Rectal smooth muscle tissue (tissue), 1 donor: ENCODE measurements at regions not wholly inside any gene's neighbourhood (a gene's known extent, or its start where the extent isn't known, plus 50 kb on each side); places are given as distances from the start of the nearest gene placed in this dataset.

Experiments
- H3K27ac ChIP-seq: one replicate; pipeline ENCODE4 v1.7.0; 2013; ENCODE audit warnings: low read depth, low read length, inconsistent platforms
- H3K27me3 ChIP-seq: one replicate; pipeline ENCODE4 v1.7.0; 2013; ENCODE audit warnings: low read length; ENCODE audit not compliant: control insufficient read depth, insufficient read depth
- H3K36me3 ChIP-seq: one replicate; pipeline ENCODE4 v1.7.0; 2013; ENCODE audit warnings: low read length; ENCODE audit not compliant: control insufficient read depth, insufficient read depth
- H3K4me1 ChIP-seq: one replicate; pipeline ENCODE4 v1.7.0; 2013; ENCODE audit warnings: low read length; ENCODE audit not compliant: control insufficient read depth, insufficient read depth
- H3K4me3 ChIP-seq: one replicate; pipeline ENCODE4 v1.7.0; 2013; ENCODE audit warnings: low read length
- H3K9ac ChIP-seq: one replicate; pipeline ENCODE4 v1.7.0; 2013; ENCODE audit warnings: low read length

GRCh38 chr2:12152888-12153287, 406.5 kb downstream of the LPIN1 start:
- Histone ChIP-seq H3K27ac (no peak overlapping the region), H3K9ac (no peak overlapping the region), H3K27me3 (no peaks in the 10 kb centered on the region), H3K4me1 (peaks cover 18% of the 10 kb centered on the region), H3K36me3 (no peaks in the 10 kb centered on the region), H3K4me3 (no peak overlapping the region)

GRCh38 chr2:12155303-12156051, 409.0 kb downstream of the LPIN1 start:
- Histone ChIP-seq H3K27ac (peak overlapping the region; percentile 30), H3K36me3 (no peaks in the 10 kb centered on the region), H3K4me1 (peaks cover 18% of the 10 kb centered on the region), H3K9ac (no peak overlapping the region), H3K27me3 (no peaks in the 10 kb centered on the region), H3K4me3 (no peak overlapping the region)

GRCh38 chr2:12156349-12156748, 409.9 kb downstream of the LPIN1 start:
- no peak overlapping the region for H3K27ac ChIP-seq
- no peaks in the 10 kb centered on the region for H3K27me3 ChIP-seq
- H3K4me3 ChIP-seq = no peak overlapping the region
- H3K36me3 ChIP-seq = no peaks in the 10 kb centered on the region
- H3K4me1 ChIP-seq = peaks cover 18% of the 10 kb centered on the region
- no peak overlapping the region for H3K9ac ChIP-seq

- H3K9ac ChIP-seq = no peak overlapping the region
- no peaks in the 10 kb centered on the region for H3K36me3 ChIP-seq
- no peak overlapping the region for H3K27ac ChIP-seq
Measured at GRCh38 chr2:12161085-12161484, 414.7 kb downstream of the LPIN1 start.

GRCh38 chr2:12162269-12163247, 416.1 kb downstream of the LPIN1 start:
- Histone ChIP-seq H3K9ac (no peak overlapping the region), H3K4me3 (no peak overlapping the region), H3K36me3 (no peaks in the 10 kb centered on the region), H3K4me1 (no peaks in the 10 kb centered on the region), H3K27me3 (no peaks in the 10 kb centered on the region), H3K27ac (no peak overlapping the region)

More at GRCh38 chr2:12161085-12161484, 414.7 kb downstream of the LPIN1 start:
- Histone ChIP-seq H3K4me1 (peaks cover 6% of the 10 kb centered on the region), H3K27me3 (no peaks in the 10 kb centered on the region), H3K4me3 (no peak overlapping the region)

- no peaks in the 10 kb centered on the region for H3K36me3 ChIP-seq
- no peaks in the 10 kb centered on the region for H3K27me3 ChIP-seq
- H3K4me3 ChIP-seq = no peak overlapping the region
- no peak overlapping the region for H3K9ac ChIP-seq
- peaks cover 3% of the 10 kb centered on the region for H3K4me1 ChIP-seq
- H3K27ac ChIP-seq = no peak overlapping the region
Measured at GRCh38 chr2:12163866-12164265, 417.4 kb downstream of the LPIN1 start.

- Histone ChIP-seq H3K4me1 (peaks cover 10% of the 10 kb centered on the region), H3K36me3 (no peaks in the 10 kb centered on the region), H3K27me3 (no peaks in the 10 kb centered on the region), H3K4me3 (no peak overlapping the region), H3K9ac (no peak overlapping the region), H3K27ac (no peak overlapping the region)
Measured at GRCh38 chr2:12164689-12165088, 418.3 kb downstream of the LPIN1 start.

- H3K27ac ChIP-seq = no peak overlapping the region
- no peak overlapping the region for H3K9ac ChIP-seq
- peaks cover 18% of the 10 kb centered on the region for H3K4me1 ChIP-seq
- no peaks in the 10 kb centered on the region for H3K36me3 ChIP-seq
- H3K27me3 ChIP-seq = no peaks in the 10 kb centered on the region
- no peak overlapping the region for H3K4me3 ChIP-seq
Measured at GRCh38 chr2:12167525-12168317, 421.3 kb downstream of the LPIN1 start.

- Histone ChIP-seq H3K36me3 (no peaks in the 10 kb centered on the region), H3K4me1 (peaks cover 18% of the 10 kb centered on the region), H3K9ac (no peak overlapping the region), H3K27ac (peak overlapping the region; percentile 25), H3K4me3 (no peak overlapping the region), H3K27me3 (no peaks in the 10 kb centered on the region)
Measured at GRCh38 chr2:12168354-12168753, 421.9 kb downstream of the LPIN1 start.

GRCh38 chr2:12168791-12169388, 422.5 kb downstream of the LPIN1 start:
- Histone ChIP-seq H3K4me3 (no peak overlapping the region), H3K27me3 (no peaks in the 10 kb centered on the region), H3K9ac (no peak overlapping the region), H3K4me1 (peaks cover 18% of the 10 kb centered on the region), H3K36me3 (no peaks in the 10 kb centered on the region), H3K27ac (peak overlapping the region; percentile 27)

GRCh38 chr2:12169721-12170120, 423.3 kb downstream of the LPIN1 start:
- no peak overlapping the region for H3K9ac ChIP-seq
- no peaks in the 10 kb centered on the region for H3K36me3 ChIP-seq
- peaks cover 18% of the 10 kb centered on the region for H3K4me1 ChIP-seq
- H3K4me3 ChIP-seq = no peak overlapping the region
- peak overlapping the region; percentile 27 for H3K27ac ChIP-seq
- H3K27me3 ChIP-seq = no peaks in the 10 kb centered on the region

- H3K4me3 ChIP-seq = no peak overlapping the region
- peak overlapping the region; percentile 27 for H3K27ac ChIP-seq
- no peak overlapping the region for H3K9ac ChIP-seq
- H3K36me3 ChIP-seq = no peaks in the 10 kb centered on the region
- H3K4me1 ChIP-seq = peaks cover 18% of the 10 kb centered on the region
- H3K27me3 ChIP-seq = no peaks in the 10 kb centered on the region
Measured at GRCh38 chr2:12170121-12170520, 423.7 kb downstream of the LPIN1 start.
